ENCODE measurements at regions not wholly inside any gene's neighbourhood (a gene's known extent, or its start where the extent isn't known, plus 50 kb on each side); places are given as distances from the start of the nearest gene placed in this dataset.
A peak's percentile ranks its signal among the peaks of the same experiment; 100 is the strongest.

DNA sequence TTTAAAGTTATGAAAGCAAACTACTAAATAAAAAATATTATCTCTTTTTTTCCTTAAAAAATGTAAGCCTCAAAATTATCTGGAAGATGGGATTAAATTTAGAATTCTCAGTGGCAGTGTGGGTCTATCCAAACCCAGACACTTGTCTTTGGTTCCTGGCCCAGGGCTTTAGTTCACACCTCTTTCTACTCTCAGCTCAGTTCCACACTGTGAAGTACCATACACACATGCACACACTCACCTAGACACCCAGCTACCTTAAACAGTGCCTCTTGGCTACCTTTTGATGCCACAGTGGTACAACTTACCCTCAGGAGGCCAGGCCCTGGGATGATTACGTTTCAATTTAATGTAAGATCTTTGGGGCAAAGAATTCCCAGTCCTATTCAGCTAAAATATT, 51.0 kb upstream of the TSC22D2 start:
- ChIA-PET CTCF (ENCODE audit: partially characterized antibody) (no interaction called here), POLR2A (ENCODE audit: partially characterized antibody) (no interaction called here)
- Histone ChIP-seq H4K8ac (ENCODE audit: extremely low read depth, insufficient read depth, low read length) (no peak overlapping the region), H2AFZ (ENCODE audit: low read length) (no peak overlapping the region), H3K4ac (replicated peaks; ENCODE audit: insufficient read length, low read depth, low read length) (no peak overlapping the region), H2BK5ac (ENCODE audit: low read depth, low read length) (no peak overlapping the region), H2BK120ac (replicated peaks; ENCODE audit: low read depth, low read length) (no peak overlapping the region), H3K23me2 (ENCODE audit: low read depth, low read length) (no peaks in the 10 kb centered on the region), H2AK5ac (ENCODE audit: low read depth, low read length) (no peak overlapping the region), H3K36me3 (ENCODE audit: control insufficient read depth in 2 of 4, insufficient read depth in 4 of 4, low read length in 3 of 4) (no peaks in the 10 kb centered on the region), H3K27me3 (replicated peaks in 1 of 4; ENCODE audit: control insufficient read depth in 3 of 4, extremely low read depth in 1 of 4, insufficient read depth in 3 of 4, low read length in 3 of 4) (no peaks in the 10 kb centered on the region), H4K91ac (replicated peaks; ENCODE audit: insufficient read length, low read length) (no peak overlapping the region), H3K56ac (replicated peaks; ENCODE audit: insufficient read length, low read depth, low read length) (no peak overlapping the region), H3K79me2 (ENCODE audit: control insufficient read depth in 1 of 2, insufficient read depth in 2 of 2, low read length in 2 of 2) (no peaks in the 10 kb centered on the region), H3K4me2 (ENCODE audit: insufficient read depth in 1 of 2, low read depth in 2 of 2, low read length in 2 of 2) (no peak overlapping the region), H3K4me1 (replicated peaks in 1 of 4; ENCODE audit: control insufficient read depth in 3 of 4, insufficient read depth in 4 of 4, low read length in 3 of 4) (no peaks in the 10 kb centered on the region; a peak in 1 of 7 replicates), H2BK20ac (ENCODE audit: low read length) (no peak overlapping the region), H3K9ac (replicated peaks in 1 of 4; ENCODE audit: extremely low read depth in 1 of 4, low read depth in 3 of 4, low read length in 3 of 4) (no peak overlapping the region), H3K27ac (ENCODE audit: low read depth, low read length) (no peak overlapping the region), H2BK15ac (ENCODE audit: low read length) (peak overlapping the region; percentile 85), H3K14ac (ENCODE audit: insufficient read length) (no peak overlapping the region), H2BK12ac (ENCODE audit: low read depth, low read length) (no peak overlapping the region), H4K5ac (ENCODE audit: insufficient read length, low read depth, low read length) (no peak overlapping the region), H3K23ac (ENCODE audit: insufficient read length) (no peak overlapping the region), H3K4me3 (ENCODE audit: extremely low read depth in 1 of 4, insufficient read depth in 2 of 4, low read depth in 3 of 4, low read length in 4 of 4) (no peak overlapping the region), H3K18ac (ENCODE audit: extremely low read depth, low read length) (no peak overlapping the region), H3K79me1 (ENCODE audit: low read depth, low read length) (no peaks in the 10 kb centered on the region), H3K9me3 (ENCODE audit: insufficient read depth in 2 of 2, low read depth in 1 of 2, low read length in 1 of 2) (no peaks in the 10 kb centered on the region), H4K20me1 (replicated peaks in 1 of 2; ENCODE audit: control insufficient read depth in 1 of 2, insufficient read depth in 2 of 2, low read length in 2 of 2) (no peaks in the 10 kb centered on the region)
- no peak for DNase-seq (ENCODE audit: low read depth in 1 of 2, low spot score in 2 of 2)
- no peak for FAIRE-seq
- WGBS, 2 experiments (ENCODE audit: extremely low coverage in 1 of 2, insufficient coverage in 1 of 2, insufficient read length in 1 of 2, insufficient replicate concordance in 2 of 2, low coverage in 1 of 2, low lambda C conversion rate in 2 of 2, missing lambda C conversion rate in 1 of 2), result 88% methylated on average over 1 of the region's 1 CpG; no CpG with 5 or more reads in 1 of the 2 experiments
- TF ChIP-seq PHF8 (conservative IDR thresholded peaks at IDR 0.05; ENCODE audit: low read depth, low read length), result no peak
